T-helper 17 cell (primary cell): ENCODE measurements at regions not wholly inside any gene's neighbourhood (a gene's known extent, or its start where the extent isn't known, plus 50 kb on each side); places are given as distances from the start of the nearest gene placed in this dataset.

ENCODE experiments used
- ATAC-seq: fragments of 150-1000 bp; cut with Tn5 transposase; 2 replicates; pipeline ENCODE4 v1.10.0; 2021; ENCODE audit warnings: mild to moderate bottlenecking, moderate library complexity
- DNase-seq, 3 donors: peaks; one replicate each; pipeline versions ENCODE4 v3.0.0 to v3.0.0-alpha.2; 2020 to 2021
- H3K9me3 ChIP-seq: one replicate; pipeline ENCODE4 v1.7.0; 2013; ENCODE audit warnings: low read length, mild to moderate bottlenecking; ENCODE audit not compliant: control insufficient read depth, poor library complexity, severe bottlenecking
- H3K27ac Mint-ChIP-seq: one replicate; pipeline ENCODE4 v1.8.0; 2022; ENCODE audit warnings: mild to moderate bottlenecking, moderate library complexity, mixed read lengths
- H3K27me3 Mint-ChIP-seq: one replicate; pipeline ENCODE4 v1.8.0; 2022; ENCODE audit warnings: mixed read lengths
- H3K36me3 Mint-ChIP-seq: one replicate; pipeline ENCODE4 v1.8.0; 2022; ENCODE audit warnings: low read depth, mixed read lengths
- H3K4me1 Mint-ChIP-seq: one replicate; pipeline ENCODE4 v1.8.0; 2022; ENCODE audit warnings: mild to moderate bottlenecking, mixed read lengths
- H3K4me3 Mint-ChIP-seq: one replicate; pipeline ENCODE4 v1.8.0; 2022; ENCODE audit warnings: mild to moderate bottlenecking, moderate library complexity, mixed read lengths

DNA sequence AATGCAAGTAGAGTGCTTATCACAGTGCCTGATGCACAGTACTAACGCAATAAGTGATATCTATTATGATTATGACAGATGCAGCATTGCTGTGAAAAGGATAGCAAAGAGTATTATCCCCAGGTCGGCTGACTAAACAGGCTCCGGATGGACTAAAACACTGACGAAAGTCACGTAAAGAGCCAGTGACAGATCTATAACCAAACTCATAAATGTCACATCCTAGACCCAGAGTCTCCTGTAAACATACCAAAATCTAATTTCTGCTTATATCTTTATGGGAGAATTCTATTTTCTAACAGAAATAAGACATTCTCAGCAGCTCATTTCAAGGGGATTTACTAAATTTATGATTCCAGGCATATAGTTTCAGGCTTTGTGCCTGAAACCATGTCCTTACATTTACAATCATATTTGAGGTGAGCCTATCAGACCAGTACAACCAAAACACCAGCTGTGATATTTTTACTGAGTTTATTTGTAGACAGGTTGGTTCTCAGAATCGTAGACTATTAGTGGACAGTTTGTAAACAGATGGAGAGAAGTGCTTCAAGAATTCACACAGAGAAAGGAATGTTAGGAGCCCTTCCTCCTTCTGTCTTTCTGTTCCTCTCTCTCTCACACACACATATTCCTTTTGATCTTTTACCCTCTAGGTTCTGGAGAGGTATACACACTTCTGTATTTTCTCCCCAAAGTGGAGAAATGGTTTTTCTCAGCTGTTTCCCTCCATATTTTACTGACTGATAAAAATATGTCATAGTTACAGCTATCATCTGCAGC lies 52.4 kb upstream of the WDR26 start:
- no peaks in the 10 kb centered on the region for H3K9me3 ChIP-seq
- ATAC-seq (no peak), DNase-seq (no peak)
- Mint-ChIP-seq H3K27ac (no peak overlapping the region), H3K4me3 (no peak overlapping the region), H3K36me3 (peaks cover 2% of the 10 kb centered on the region), H3K4me1 (no peaks in the 10 kb centered on the region), H3K27me3 (peaks cover 8% of the 10 kb centered on the region)

DNA sequence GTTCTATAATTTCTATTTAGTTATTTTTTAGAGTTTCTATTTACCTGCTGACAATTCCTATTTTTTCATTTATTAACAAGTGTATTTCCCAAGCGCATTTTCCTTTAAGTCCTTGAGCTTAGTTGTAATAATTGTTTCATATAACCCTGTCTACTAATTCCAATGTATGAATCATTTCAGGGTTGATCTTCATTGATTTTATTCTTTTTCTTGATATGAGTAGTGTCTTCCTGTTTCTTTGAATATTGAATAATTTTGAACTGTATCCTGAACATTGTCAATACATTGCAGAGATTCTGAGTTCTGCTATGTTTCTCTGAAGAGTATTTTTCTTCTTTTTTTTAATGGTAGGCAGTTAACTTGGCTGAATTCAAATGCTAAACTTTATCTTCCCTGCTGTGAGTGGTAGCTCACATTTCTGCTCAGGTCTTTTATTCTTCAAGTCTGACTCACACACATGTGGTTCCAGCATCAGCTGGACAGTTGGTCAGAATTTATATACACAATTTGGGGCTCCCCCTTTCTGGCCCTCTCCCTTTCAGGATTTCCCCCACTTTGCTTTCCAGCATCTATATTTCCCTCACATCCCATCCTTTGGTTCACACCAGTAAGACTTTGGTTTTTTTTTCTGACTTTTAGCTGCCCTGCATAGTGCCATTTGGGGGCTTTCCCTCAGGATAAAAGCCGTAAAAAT lies 54.4 kb upstream of the WDR26 start:
- no peaks in the 10 kb centered on the region for H3K9me3 ChIP-seq
- ATAC-seq = no peak
- no peak for DNase-seq
- Mint-ChIP-seq H3K4me1 (peaks cover 2% of the 10 kb centered on the region), H3K36me3 (peaks cover 4% of the 10 kb centered on the region), H3K4me3 (no peak overlapping the region), H3K27ac (no peak overlapping the region), H3K27me3 (peaks cover 8% of the 10 kb centered on the region)

DNA sequence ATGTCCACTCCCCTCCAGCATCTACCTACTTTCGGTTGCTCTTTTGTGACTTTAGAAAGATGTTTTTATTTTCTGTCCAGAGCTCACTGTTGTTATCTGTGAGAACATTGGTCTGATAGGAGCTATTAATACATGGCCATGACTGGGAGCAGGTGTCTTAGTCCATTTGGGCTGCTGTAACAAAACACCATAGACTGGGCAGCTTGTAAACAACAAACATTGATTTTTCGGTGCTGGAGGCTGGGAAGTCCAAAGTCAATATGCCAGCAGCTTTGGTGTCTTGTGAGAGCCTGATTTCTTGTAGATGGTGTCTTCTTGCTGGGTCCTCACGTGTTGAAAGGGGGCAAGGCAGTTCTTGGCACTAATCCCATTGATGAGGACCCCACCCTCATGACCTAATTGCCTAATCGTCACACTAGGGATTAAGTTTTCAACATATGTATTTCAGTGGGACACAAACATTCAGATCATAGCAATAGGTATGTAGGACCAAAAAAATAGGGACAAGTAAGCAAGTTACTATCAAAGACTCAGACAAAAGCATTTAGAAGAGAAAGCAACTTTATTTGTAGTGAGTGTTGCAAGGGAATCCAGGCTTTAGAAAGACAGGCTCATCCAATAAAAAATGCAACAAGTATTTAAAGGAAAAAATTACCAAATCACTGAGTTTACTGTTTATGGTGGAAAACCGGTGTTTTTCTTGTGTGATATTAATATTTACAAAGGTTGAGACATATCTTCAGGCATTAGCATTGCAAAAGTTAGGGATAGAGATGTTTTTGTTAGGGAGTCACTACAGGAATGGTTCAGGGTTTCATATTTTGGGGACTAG lies 55.2 kb upstream of the WDR26 start:
- ATAC-seq = no peak
- Mint-ChIP-seq H3K27me3 (peaks cover 8% of the 10 kb centered on the region), H3K4me1 (peaks cover 2% of the 10 kb centered on the region), H3K27ac (no peak overlapping the region), H3K36me3 (peaks cover 4% of the 10 kb centered on the region), H3K4me3 (no peak overlapping the region)
- H3K9me3 ChIP-seq = no peaks in the 10 kb centered on the region
- DNase-seq = no peak

- Mint-ChIP-seq H3K4me3 (no peak overlapping the region), H3K27me3 (peaks cover 8% of the 10 kb centered on the region), H3K4me1 (peaks cover 2% of the 10 kb centered on the region), H3K36me3 (peaks cover 4% of the 10 kb centered on the region), H3K27ac (no peak overlapping the region)
- DNase-seq (no peak), ATAC-seq (no peak)
- H3K9me3 ChIP-seq = no peaks in the 10 kb centered on the region
Measured at GRCh38 chr1:224490549-224491537, 56.2 kb upstream of the WDR26 start.

- H3K9me3 ChIP-seq = no peaks in the 10 kb centered on the region
- peaks cover 4% of the 10 kb centered on the region for H3K36me3 Mint-ChIP-seq
- H3K27ac Mint-ChIP-seq = no peak overlapping the region
- H3K27me3 Mint-ChIP-seq = peaks cover 8% of the 10 kb centered on the region
- H3K4me3 Mint-ChIP-seq = no peak overlapping the region
- DNase-seq = no peak
- peaks cover 2% of the 10 kb centered on the region for H3K4me1 Mint-ChIP-seq
- no peak for ATAC-seq
Measured at GRCh38 chr1:224492015-224492414, 57.4 kb upstream of the WDR26 start.

DNA sequence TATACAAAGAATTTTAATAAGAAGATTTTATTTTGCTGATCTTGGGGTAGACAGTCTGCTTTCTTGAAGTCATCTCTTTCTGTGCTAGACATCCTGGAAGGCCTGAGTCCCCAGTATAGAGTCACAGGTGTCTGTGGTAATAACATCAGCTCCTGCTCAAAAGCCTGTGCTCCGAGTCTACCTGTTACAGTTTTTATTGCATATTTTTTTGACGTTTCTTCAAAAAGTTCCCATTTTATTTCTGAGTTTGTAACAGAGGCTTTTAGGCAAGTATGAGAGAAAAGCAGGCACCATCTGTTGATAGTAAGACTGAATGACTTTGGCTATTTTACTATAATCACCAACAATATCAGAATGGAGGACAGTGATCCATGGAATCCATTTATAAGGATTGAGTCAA lies 58.0 kb upstream of the WDR26 start:
- Mint-ChIP-seq H3K4me3 (no peak overlapping the region), H3K4me1 (peaks cover 4% of the 10 kb centered on the region), H3K27ac (no peak overlapping the region), H3K27me3 (peaks cover 8% of the 10 kb centered on the region), H3K36me3 (peaks cover 4% of the 10 kb centered on the region)
- ATAC-seq (no peak), DNase-seq (no peak)
- H3K9me3 ChIP-seq = no peaks in the 10 kb centered on the region

- Mint-ChIP-seq H3K4me1 (peaks cover 10% of the 10 kb centered on the region), H3K27ac (no peak overlapping the region), H3K4me3 (no peak overlapping the region), H3K36me3 (peaks cover 4% of the 10 kb centered on the region), H3K27me3 (peaks cover 8% of the 10 kb centered on the region)
- ATAC-seq (no peak), DNase-seq (no peak)
- no peaks in the 10 kb centered on the region for H3K9me3 ChIP-seq
Measured at GRCh38 chr1:224493269-224493668, 58.7 kb upstream of the WDR26 start.

- Mint-ChIP-seq H3K27ac (no peak overlapping the region), H3K27me3 (peaks cover 2% of the 10 kb centered on the region), H3K4me1 (peaks cover 15% of the 10 kb centered on the region), H3K36me3 (peaks cover 4% of the 10 kb centered on the region), H3K4me3 (no peak overlapping the region)
- DNase-seq (no peak), ATAC-seq (no peak)
- no peaks in the 10 kb centered on the region for H3K9me3 ChIP-seq
Measured at GRCh38 chr1:224494343-224494742, 59.7 kb upstream of the WDR26 start.

- peaks cover 15% of the 10 kb centered on the region for H3K4me1 Mint-ChIP-seq
- H3K27ac Mint-ChIP-seq = no peak overlapping the region
Measured at GRCh38 chr1:224495866-224496265, 61.3 kb upstream of the WDR26 start.

DNA sequence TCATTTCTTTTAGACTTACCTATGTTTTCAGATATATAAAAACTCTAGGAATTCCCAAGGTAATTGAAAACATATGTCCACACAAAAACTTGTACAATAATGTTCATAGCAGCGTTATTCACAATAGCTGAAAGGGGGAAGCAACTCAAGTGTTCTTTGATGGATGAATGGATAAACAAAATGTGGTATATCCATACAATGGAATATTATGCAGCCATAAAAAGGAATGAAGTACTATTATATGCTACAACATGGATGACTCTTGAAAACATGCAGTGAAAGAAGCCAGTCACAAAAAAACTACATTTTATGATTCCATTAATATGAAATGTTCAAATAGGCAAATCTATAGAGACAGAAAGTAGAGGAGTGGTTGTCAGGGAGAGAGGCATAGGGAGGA lies 62.2 kb upstream of the WDR26 start:
- no peaks in the 10 kb centered on the region for H3K9me3 ChIP-seq
- peaks cover 2% of the 10 kb centered on the region for H3K36me3 Mint-ChIP-seq
- H3K27ac Mint-ChIP-seq = no peak overlapping the region
- no peak for DNase-seq
- H3K27me3 Mint-ChIP-seq = no peaks in the 10 kb centered on the region
- H3K4me1 Mint-ChIP-seq = peaks cover 18% of the 10 kb centered on the region
- ATAC-seq = no peak
- no peak overlapping the region for H3K4me3 Mint-ChIP-seq

More at GRCh38 chr1:224495866-224496265, 61.3 kb upstream of the WDR26 start:
- no peak overlapping the region for H3K4me3 Mint-ChIP-seq
- DNase-seq = no peak
- H3K9me3 ChIP-seq = no peaks in the 10 kb centered on the region
- H3K27me3 Mint-ChIP-seq = no peaks in the 10 kb centered on the region
- no peak for ATAC-seq
- H3K36me3 Mint-ChIP-seq = peaks cover 2% of the 10 kb centered on the region

DNA sequence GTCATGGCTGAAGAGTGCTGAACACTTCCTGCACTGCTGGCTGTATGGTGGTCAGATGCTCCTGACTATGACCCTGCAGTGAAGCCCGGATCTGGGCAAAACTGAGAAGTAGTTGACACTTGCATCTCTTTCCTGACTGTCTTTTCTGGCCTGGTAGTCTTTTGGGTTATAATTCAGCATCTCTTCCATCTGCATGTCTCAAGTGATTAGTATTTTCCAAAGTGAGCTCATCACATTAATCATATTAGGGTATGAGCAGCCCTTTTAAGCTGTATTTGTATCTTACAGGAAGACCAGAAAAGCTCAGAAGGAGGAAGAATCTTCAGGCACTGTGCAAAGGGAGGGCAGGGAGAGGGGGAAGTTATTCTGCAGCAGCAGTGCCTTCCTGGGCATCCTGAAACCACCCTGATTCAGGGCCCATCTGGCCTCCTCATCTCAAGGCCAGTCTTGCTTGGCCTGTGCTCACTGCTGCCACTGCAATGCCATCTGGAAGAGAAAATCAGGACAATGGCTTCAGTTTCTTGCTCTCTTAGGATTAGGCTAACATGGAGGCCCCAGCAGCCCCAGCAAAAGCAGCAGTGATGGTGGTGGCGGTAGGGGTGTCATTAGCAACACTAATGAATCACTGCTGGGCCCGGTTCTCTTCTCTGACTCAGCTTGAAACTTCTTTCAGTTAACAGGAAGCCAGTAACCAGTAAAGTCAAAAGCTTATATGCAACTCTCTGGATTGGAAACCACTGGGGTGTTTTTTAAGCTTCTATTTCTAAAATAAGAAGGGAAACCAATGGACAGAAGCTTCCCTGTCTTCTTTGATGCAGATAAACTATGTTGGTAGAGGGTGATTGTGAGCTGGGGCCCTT lies 63.3 kb upstream of the WDR26 start:
- H3K27ac Mint-ChIP-seq = peak overlapping the region; percentile 81

More for the DNA sequence above, 63.3 kb upstream of the WDR26 start:
- Mint-ChIP-seq H3K4me3 (peak overlapping the region; percentile 59), H3K4me1 (peaks cover 18% of the 10 kb centered on the region), H3K36me3 (peaks cover 2% of the 10 kb centered on the region), H3K27me3 (no peaks in the 10 kb centered on the region)
- DNase-seq = no peak
- peak; percentile 85 for ATAC-seq
- H3K9me3 ChIP-seq = no peaks in the 10 kb centered on the region
